GM23338 (cell line): ENCODE measurements at regions not wholly inside any gene's neighbourhood (a gene's known extent, or its start where the extent isn't known, plus 50 kb on each side); places are given as distances from the start of the nearest gene placed in this dataset.

Experiments used
- CREB1 ChIP-seq: fragments of 250-450 bp; sonication (Bioruptor Pico); IDR thresholded peaks from 2 replicates; pipeline ENCODE4 v1.5.0; 2020; ENCODE audit warnings: low read depth, mild to moderate bottlenecking, moderate library complexity
- CTCF ChIP-seq, 2 experiments: fragments of 200-600 bp in 1 of 2; sonication (generic) in 1 of 2; conservative IDR thresholded peaks; 2 replicates each; pipeline versions ENCODE4 v1.5.1 to v1.6.1; 2016 to 2017; ENCODE audit warnings: antibody characterized with exemption in 2 of 2, low read depth in 2 of 2, mild to moderate bottlenecking in 2 of 2, moderate library complexity in 1 of 2
- EZH2 ChIP-seq: fragments of 200-600 bp; sonication (generic); IDR thresholded peaks from one replicate; pipeline ENCODE4 v1.8.0; 2017; ENCODE audit warnings: antibody characterized with exemption, mild to moderate bottlenecking, low read depth; ENCODE audit not compliant: unreplicated experiment
- EZH2phosphoT487 ChIP-seq: fragments of 200-600 bp; sonication (generic); IDR thresholded peaks from one replicate; pipeline ENCODE4 v1.8.1; 2018; ENCODE audit warnings: antibody characterized with exemption; ENCODE audit not compliant: unreplicated experiment
- REST ChIP-seq: IDR thresholded peaks from one replicate; pipeline ENCODE4 v1.6.1; 2018; ENCODE audit warnings: antibody characterized with exemption; ENCODE audit not compliant: unreplicated experiment

DNA sequence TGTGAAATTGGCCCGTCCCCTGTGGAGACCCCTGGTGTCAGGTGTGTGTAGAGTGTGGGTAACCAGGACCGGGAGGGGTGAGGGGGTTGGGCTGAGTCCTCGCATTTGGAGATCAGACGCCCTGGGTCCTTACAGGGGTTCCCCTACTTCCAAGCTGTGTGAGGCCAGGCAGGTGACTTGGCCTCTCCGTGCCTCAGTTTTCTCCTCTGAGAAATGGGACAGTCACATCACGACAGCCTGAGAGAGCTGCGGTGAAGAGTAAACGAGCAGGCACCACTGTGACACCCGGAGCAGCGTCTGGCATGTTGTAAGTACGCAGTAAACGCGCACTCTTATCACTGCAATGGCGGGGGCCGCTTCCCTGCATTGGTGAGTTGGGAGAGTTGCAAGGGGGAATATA, 152.5 kb upstream of the CIBAR2 start:
- no peak for TF ChIP-seq EZH2
- TF ChIP-seq CTCF (conservative IDR thresholded peaks at IDR 0.05; ENCODE audit: low read depth in 2 of 2), result peak in 1 of 2 experiments; percentile 36; a peak in 2 of 4 replicates
- no peak for TF ChIP-seq REST
- no peak for TF ChIP-seq EZH2phosphoT487
- TF ChIP-seq CREB1 (CRISPR knock-in tag), result no peak
